SK-N-SH (cell line): ENCODE measurements at regions not wholly inside any gene's neighbourhood (a gene's known extent, or its start where the extent isn't known, plus 50 kb on each side); places are given as distances from the start of the nearest gene placed in this dataset.

Source experiments
- CTCF ChIA-PET: fragments of 300-600, 350-600 bp; formaldehyde crosslinking; extraction: SDS; loops from one replicate; lab custom pipeline; 2021; lab: Yijun Ruan, JAX
- POLR2A ChIA-PET: fragments of 350-600 bp; sonication (Branson Sonifier 250); formaldehyde crosslinking; extraction: SDS; loops from one replicate; lab custom pipeline; 2020; ENCODE audit warnings: antibody characterized with exemption, inconsistent platforms; lab: Yijun Ruan, JAX
- DNase-seq: peaks from one replicate; pipeline ENCODE4 v3.0.0; 2012
- H2AFZ ChIP-seq: fragments of 200-600 bp; sonication (generic); 2 replicates; pipeline ENCODE4 v1.8.1; 2016; ENCODE audit warnings: antibody characterized with exemption, mild to moderate bottlenecking, low read depth
- H3F3A ChIP-seq: fragments of 200-600 bp; sonication (generic); replicated peaks from 2 replicates; pipeline ENCODE3; 2016; ENCODE audit warnings: antibody characterized with exemption, mild to moderate bottlenecking; ENCODE audit not compliant: insufficient read depth
- H3K27ac ChIP-seq, 2 experiments: fragments of 200-500 bp in 1 of 2; fragments of 200-600 bp in 1 of 2; sonication (Bioruptor generic) in 1 of 2; sonication (generic), shearing (Covaris generic) in 1 of 2; 2 replicates each; pipeline versions ENCODE4 v1.5.1 to v1.6.1; 2014 to 2016; ENCODE audit warnings: low read depth in 2 of 2, inconsistent platforms in 1 of 2, low read length in 1 of 2, mild to moderate bottlenecking in 1 of 2, mixed read lengths in 1 of 2
- H3K27me3 ChIP-seq: fragments of 200-600 bp; sonication (generic), shearing (Covaris generic); 2 replicates; pipeline ENCODE4 v1.6.1; 2016; ENCODE audit warnings: mixed run types; ENCODE audit not compliant: insufficient read depth
- H3K36me3 ChIP-seq, 2 experiments: fragments of 200-500 bp in 1 of 2; fragments of 200-600 bp in 1 of 2; sonication (Bioruptor generic) in 1 of 2; sonication (generic) in 1 of 2; replicated peaks in 1 of 2; 2 replicates each; pipeline versions ENCODE3 to v1.5.1; 2014 to 2016; ENCODE audit warnings: low read length in 1 of 2, mild to moderate bottlenecking in 1 of 2; ENCODE audit not compliant: insufficient read depth in 2 of 2, control insufficient read depth in 1 of 2
- H3K4me1 ChIP-seq, 2 experiments: fragments of 200-500 bp in 1 of 2; fragments of 200-600 bp in 1 of 2; sonication (Bioruptor generic) in 1 of 2; sonication (generic), shearing (Covaris generic) in 1 of 2; 2 replicates each; pipeline versions ENCODE4 v1.5.1 to v1.6.1; 2014 to 2016; ENCODE audit warnings: low read depth in 1 of 2, low read length in 1 of 2, mixed run types in 1 of 2; ENCODE audit not compliant: insufficient read depth in 2 of 2, control insufficient read depth in 1 of 2
- H3K4me2 ChIP-seq: fragments of 200-600 bp; sonication (generic), shearing (Covaris generic); 2 replicates; pipeline ENCODE4 v1.6.1; 2017; ENCODE audit warnings: mixed run types
- H3K4me3 ChIP-seq, 2 experiments: fragments of 200-500 bp in 1 of 2; fragments of 200-600 bp in 1 of 2; sonication (Bioruptor generic) in 1 of 2; sonication (generic), shearing (Covaris generic) in 1 of 2; 2 replicates each; pipeline versions ENCODE4 v1.5.1 to v1.8.1; 2014 to 2016; ENCODE audit warnings: low read depth in 2 of 2, inconsistent platforms in 1 of 2, low read length in 1 of 2, mild to moderate bottlenecking in 1 of 2, mixed read lengths in 1 of 2, moderate library complexity in 1 of 2
- H3K79me2 ChIP-seq: fragments of 200-600 bp; sonication (generic); 2 replicates; pipeline ENCODE4 v1.8.1; 2017; ENCODE audit warnings: mild to moderate bottlenecking; ENCODE audit not compliant: insufficient read depth
- H3K9ac ChIP-seq: fragments of 200-600 bp; sonication (generic); 2 replicates; pipeline ENCODE4 v1.6.1; 2017; ENCODE audit warnings: mixed run types
- H3K9me2 ChIP-seq: fragments of 200-600 bp; sonication (generic); 2 replicates; pipeline ENCODE4 v1.6.1; 2017; ENCODE audit warnings: mixed run types
- H3K9me3 ChIP-seq: fragments of 200-600 bp; sonication (generic); 2 replicates; pipeline ENCODE4 v1.6.1; 2017; ENCODE audit warnings: mixed run types, mild to moderate bottlenecking, moderate library complexity
- H4K20me1 ChIP-seq: fragments of 200-600 bp; sonication (generic); 2 replicates; pipeline ENCODE4 v1.6.1; 2017; ENCODE audit warnings: mild to moderate bottlenecking, mixed run types; ENCODE audit not compliant: insufficient read depth
- CHD2 ChIP-seq: fragments of 150-350 bp; IDR thresholded peaks from 2 replicates; pipeline ENCODE4 v1.6.1; 2018; ENCODE audit warnings: low read length; ENCODE audit not compliant: partially characterized antibody
- EP300 ChIP-seq, 2 experiments: IDR thresholded peaks; 2 replicates each; pipeline versions ENCODE4 v1.4.0 to v1.6.1; 2012; ENCODE audit warnings: borderline replicate concordance in 1 of 2, low read depth in 1 of 2, low read length in 1 of 2
- FOSL2 ChIP-seq: IDR thresholded peaks from 2 replicates; pipeline ENCODE4 v1.4.0; 2012; ENCODE audit warnings: low read depth, mild to moderate bottlenecking, moderate library complexity, borderline replicate concordance
- FOXJ3 ChIP-seq: sonication (generic); formaldehyde crosslinking; IDR thresholded peaks from 2 replicates; pipeline ENCODE4 v1.5.1; 2020; ENCODE audit warnings: mild to moderate bottlenecking, missing genetic modification reagents
- GABPA ChIP-seq: IDR thresholded peaks from 2 replicates; pipeline ENCODE4 v1.4.0; 2012; ENCODE audit warnings: low read depth, mild to moderate bottlenecking
- GATA2 ChIP-seq: sonication (generic); formaldehyde crosslinking; IDR thresholded peaks from 2 replicates; pipeline ENCODE4 v1.5.0; 2020; ENCODE audit warnings: mild to moderate bottlenecking, missing genetic modification reagents
- JUND ChIP-seq: IDR thresholded peaks from 2 replicates; pipeline ENCODE4 v1.4.0; 2012
- MEF2A ChIP-seq: IDR thresholded peaks from 2 replicates; pipeline ENCODE4 v1.4.0; 2012; ENCODE audit warnings: low read depth, borderline replicate concordance
- MXI1 ChIP-seq: IDR thresholded peaks from 2 replicates; pipeline ENCODE4 v1.6.1; 2012; ENCODE audit warnings: mild to moderate bottlenecking, low read depth, low read length, improper control_type of control experiment
- NFIC ChIP-seq: IDR thresholded peaks from 2 replicates; pipeline ENCODE4 v1.4.0; 2012; ENCODE audit warnings: borderline replicate concordance
- NRF1 ChIP-seq: IDR thresholded peaks from 2 replicates; pipeline ENCODE4 v1.6.1; 2012; ENCODE audit warnings: low read depth, mild to moderate bottlenecking, low read length
- RCOR1 ChIP-seq: fragments of 150-350 bp; IDR thresholded peaks from 2 replicates; pipeline ENCODE4 v1.6.1; 2017; ENCODE audit warnings: antibody characterized with exemption, low read length
- RFX5 ChIP-seq: IDR thresholded peaks from 2 replicates; pipeline ENCODE4 v1.6.1; 2012; ENCODE audit warnings: mild to moderate bottlenecking, improper control_type of control experiment, low read length
- RXRA ChIP-seq: IDR thresholded peaks from 2 replicates; pipeline ENCODE4 v1.4.0; 2012; ENCODE audit warnings: low read depth, mild to moderate bottlenecking, borderline replicate concordance
- SIN3A ChIP-seq: IDR thresholded peaks from 2 replicates; pipeline ENCODE4 v1.6.1; 2012; ENCODE audit warnings: low read depth, mild to moderate bottlenecking, low read length, moderate library complexity, borderline replicate concordance
- SMC3 ChIP-seq: IDR thresholded peaks from 2 replicates; pipeline ENCODE4 v1.6.1; 2012; ENCODE audit warnings: low read depth, low read length, improper control_type of control experiment
- TAF1 ChIP-seq: IDR thresholded peaks from 2 replicates; pipeline ENCODE4 v1.6.1; 2012; ENCODE audit warnings: low read depth, mild to moderate bottlenecking, low read length, moderate library complexity, borderline replicate concordance
- TCF12 ChIP-seq: IDR thresholded peaks from 2 replicates; pipeline ENCODE4 v1.4.0; 2012
- WGBS: methylation state at CpG from one replicate; pipeline ENCODE4 v1.1.6; 2017; ENCODE audit warnings: low lambda C conversion rate; 5-methylcytosine and 5-hydroxymethylcytosine counted together
- TF ChIP-seq, protein P1 (sequence below): IDR thresholded peaks from 2 replicates; pipeline ENCODE4; 2012
- TF ChIP-seq, protein P2 (sequence below): fragments of 200-600 bp; sonication (generic); IDR thresholded peaks from 2 replicates; pipeline ENCODE4 v1.6.1; 2017; ENCODE audit warnings: antibody characterized with exemption, mild to moderate bottlenecking, moderate library complexity
- TF ChIP-seq, protein P3 (sequence below): fragments of 150-350 bp; IDR thresholded peaks from 2 replicates; pipeline ENCODE4 v1.6.1; 2017; ENCODE audit warnings: antibody characterized with exemption, low read length, low read depth, borderline replicate concordance

DNA sequence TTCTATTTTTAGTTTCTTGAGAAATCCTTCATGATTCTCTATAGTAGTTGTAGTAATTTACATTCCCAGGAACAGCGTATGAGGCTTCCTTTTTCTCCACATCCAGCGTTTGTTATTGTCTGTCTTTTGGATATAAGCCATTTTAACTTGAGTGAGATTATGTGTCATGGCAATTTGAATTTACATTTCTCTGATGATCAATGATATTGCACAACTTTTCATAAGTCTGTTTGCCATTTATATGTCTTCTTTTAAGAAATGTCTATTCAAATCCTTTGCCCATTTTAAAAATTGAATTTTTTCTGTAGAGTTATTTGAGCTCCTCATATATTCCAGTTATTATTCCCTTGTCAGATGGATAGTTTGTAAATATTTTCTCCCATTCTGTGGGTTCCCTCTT, 285.1 kb downstream of the REEP3 start:
- Histone ChIP-seq H3K9me3 (no peaks in the 10 kb centered on the region), H3K9ac (no peak overlapping the region), H3K27ac (no peak overlapping the region), H3K27me3 (no peaks in the 10 kb centered on the region; the same call in 1 of the 2 replicates), H4K20me1 (no peaks in the 10 kb centered on the region)
- no peak for DNase-seq
- TF ChIP-seq CHD2 (no peak), TCF12 (no peak)
- TF ChIP-seq, all 33 proteins: peak for 0
- Histone ChIP-seq H3K4me3 (no peak overlapping the region), H2AFZ (no peak overlapping the region), H3K79me2 (no peaks in the 10 kb centered on the region), H3K9me2 (no peaks in the 10 kb centered on the region), H3F3A (no peaks in the 10 kb centered on the region), H3K4me2 (no peak overlapping the region), H3K36me3 (no peaks in the 10 kb centered on the region), H3K4me1 (no peaks in the 10 kb centered on the region)
- 23% methylated on average over 2 of the region's 2 CpGs for WGBS
- ChIA-PET CTCF (interaction anchor here (1.1 kb wide), 1 partner anchor 60 kb away, joined by 3 read pairs; no protein-coding TSS in a partner anchor), POLR2A (no interaction called here)

DNA sequence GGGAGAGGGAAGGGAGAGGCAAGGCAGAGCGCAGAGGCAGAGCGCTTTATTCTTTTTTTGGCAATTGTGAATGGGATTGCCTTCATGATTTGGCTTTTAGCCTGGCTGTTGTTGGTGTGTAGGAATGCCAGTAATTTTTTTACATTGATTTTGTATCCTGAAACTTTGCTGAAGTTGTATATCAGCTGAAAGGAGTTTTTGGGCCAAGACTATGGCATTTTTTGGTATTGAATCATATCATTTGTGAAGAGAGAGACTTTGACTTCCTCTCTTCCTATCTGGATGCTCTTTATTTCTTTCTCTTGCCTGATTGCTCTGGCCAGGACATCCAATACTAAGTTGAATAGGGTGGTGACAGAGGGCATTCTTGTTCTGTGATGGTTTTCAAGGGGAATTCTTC, 291.3 kb downstream of the REEP3 start:
- no peak overlapping the region for H3K9ac ChIP-seq
- CTCF ChIA-PET = no interaction called here
- H3K4me1 ChIP-seq = no peaks in the 10 kb centered on the region
- H2AFZ ChIP-seq = no peak overlapping the region
- H3K27ac ChIP-seq = no peak overlapping the region
- POLR2A ChIA-PET = no interaction called here
- no peaks in the 10 kb centered on the region for H3K27me3 ChIP-seq
- H4K20me1 ChIP-seq = no peaks in the 10 kb centered on the region
- TF ChIP-seq NFIC = no peak
- TF ChIP-seq, protein P1, sequence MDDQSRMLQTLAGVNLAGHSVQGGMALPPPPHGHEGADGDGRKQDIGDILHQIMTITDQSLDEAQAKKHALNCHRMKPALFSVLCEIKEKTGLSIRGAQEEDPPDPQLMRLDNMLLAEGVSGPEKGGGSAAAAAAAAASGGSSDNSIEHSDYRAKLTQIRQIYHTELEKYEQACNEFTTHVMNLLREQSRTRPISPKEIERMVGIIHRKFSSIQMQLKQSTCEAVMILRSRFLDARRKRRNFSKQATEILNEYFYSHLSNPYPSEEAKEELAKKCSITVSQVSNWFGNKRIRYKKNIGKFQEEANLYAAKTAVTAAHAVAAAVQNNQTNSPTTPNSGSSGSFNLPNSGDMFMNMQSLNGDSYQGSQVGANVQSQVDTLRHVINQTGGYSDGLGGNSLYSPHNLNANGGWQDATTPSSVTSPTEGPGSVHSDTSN = no peak
- TF ChIP-seq MXI1 = no peak
- no peak for TF ChIP-seq GABPA
- TF ChIP-seq RFX5 = no peak
- TF ChIP-seq GATA2 = no peak
- TF ChIP-seq FOSL2 = no peak
- TF ChIP-seq TCF12 = no peak
- TF ChIP-seq EP300 (IDR thresholded peaks at IDR 0.05; ENCODE audit: borderline replicate concordance in 1 of 2, low read depth in 1 of 2, low read length in 1 of 2) = no peak
- TF ChIP-seq RXRA = no peak
- TF ChIP-seq JUND = no peak
- TF ChIP-seq, protein P2, sequence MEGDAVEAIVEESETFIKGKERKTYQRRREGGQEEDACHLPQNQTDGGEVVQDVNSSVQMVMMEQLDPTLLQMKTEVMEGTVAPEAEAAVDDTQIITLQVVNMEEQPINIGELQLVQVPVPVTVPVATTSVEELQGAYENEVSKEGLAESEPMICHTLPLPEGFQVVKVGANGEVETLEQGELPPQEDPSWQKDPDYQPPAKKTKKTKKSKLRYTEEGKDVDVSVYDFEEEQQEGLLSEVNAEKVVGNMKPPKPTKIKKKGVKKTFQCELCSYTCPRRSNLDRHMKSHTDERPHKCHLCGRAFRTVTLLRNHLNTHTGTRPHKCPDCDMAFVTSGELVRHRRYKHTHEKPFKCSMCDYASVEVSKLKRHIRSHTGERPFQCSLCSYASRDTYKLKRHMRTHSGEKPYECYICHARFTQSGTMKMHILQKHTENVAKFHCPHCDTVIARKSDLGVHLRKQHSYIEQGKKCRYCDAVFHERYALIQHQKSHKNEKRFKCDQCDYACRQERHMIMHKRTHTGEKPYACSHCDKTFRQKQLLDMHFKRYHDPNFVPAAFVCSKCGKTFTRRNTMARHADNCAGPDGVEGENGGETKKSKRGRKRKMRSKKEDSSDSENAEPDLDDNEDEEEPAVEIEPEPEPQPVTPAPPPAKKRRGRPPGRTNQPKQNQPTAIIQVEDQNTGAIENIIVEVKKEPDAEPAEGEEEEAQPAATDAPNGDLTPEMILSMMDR = no peak
- no peak for TF ChIP-seq RCOR1
- no peak for TF ChIP-seq SIN3A
- TF ChIP-seq, protein P3, sequence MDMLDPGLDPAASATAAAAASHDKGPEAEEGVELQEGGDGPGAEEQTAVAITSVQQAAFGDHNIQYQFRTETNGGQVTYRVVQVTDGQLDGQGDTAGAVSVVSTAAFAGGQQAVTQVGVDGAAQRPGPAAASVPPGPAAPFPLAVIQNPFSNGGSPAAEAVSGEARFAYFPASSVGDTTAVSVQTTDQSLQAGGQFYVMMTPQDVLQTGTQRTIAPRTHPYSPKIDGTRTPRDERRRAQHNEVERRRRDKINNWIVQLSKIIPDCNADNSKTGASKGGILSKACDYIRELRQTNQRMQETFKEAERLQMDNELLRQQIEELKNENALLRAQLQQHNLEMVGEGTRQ = no peak
- no peak for TF ChIP-seq MEF2A
- TF ChIP-seq FOXJ3 (CRISPR knock-in tag) = no peak
- no peak for TF ChIP-seq NRF1
- no peak for TF ChIP-seq TAF1
- TF ChIP-seq SMC3 = no peak
- TF ChIP-seq, all 33 proteins: peak for 0
- Histone ChIP-seq H3K36me3 (no peaks in the 10 kb centered on the region), H3K9me3 (no peaks in the 10 kb centered on the region), H3K79me2 (no peaks in the 10 kb centered on the region), H3F3A (no peaks in the 10 kb centered on the region), H3K4me2 (no peak overlapping the region), H3K4me3 (no peak overlapping the region), H3K9me2 (no peaks in the 10 kb centered on the region)
- 50% methylated on average over 1 of the region's 2 CpGs for WGBS
- DNase-seq = no peak
